ENCODE measurements at regions not wholly inside any gene's neighbourhood (a gene's known extent, or its start where the extent isn't known, plus 50 kb on each side); places are given as distances from the start of the nearest gene placed in this dataset.

DNA sequence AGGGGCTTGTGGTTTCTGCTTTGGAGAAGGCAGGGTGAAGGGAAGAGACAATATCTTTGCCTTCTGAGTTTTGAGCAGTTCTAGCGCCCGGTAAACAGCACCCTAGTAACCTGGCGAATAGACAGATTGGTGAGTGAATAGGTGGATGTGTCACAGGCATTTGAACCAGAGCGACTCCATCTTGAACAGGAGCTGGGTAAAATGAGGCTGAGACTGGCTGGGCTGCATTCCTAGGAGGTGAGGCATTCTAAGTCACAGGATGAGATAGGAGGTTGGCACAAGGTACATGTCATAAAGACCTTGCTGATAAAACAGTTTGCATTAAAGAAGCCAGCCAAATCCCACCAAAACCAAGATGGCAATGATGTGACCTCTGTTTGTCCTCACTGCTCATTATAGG is 643.6 kb upstream of the TMEM132C start:
- TF ChIP-seq, protein P1, sequence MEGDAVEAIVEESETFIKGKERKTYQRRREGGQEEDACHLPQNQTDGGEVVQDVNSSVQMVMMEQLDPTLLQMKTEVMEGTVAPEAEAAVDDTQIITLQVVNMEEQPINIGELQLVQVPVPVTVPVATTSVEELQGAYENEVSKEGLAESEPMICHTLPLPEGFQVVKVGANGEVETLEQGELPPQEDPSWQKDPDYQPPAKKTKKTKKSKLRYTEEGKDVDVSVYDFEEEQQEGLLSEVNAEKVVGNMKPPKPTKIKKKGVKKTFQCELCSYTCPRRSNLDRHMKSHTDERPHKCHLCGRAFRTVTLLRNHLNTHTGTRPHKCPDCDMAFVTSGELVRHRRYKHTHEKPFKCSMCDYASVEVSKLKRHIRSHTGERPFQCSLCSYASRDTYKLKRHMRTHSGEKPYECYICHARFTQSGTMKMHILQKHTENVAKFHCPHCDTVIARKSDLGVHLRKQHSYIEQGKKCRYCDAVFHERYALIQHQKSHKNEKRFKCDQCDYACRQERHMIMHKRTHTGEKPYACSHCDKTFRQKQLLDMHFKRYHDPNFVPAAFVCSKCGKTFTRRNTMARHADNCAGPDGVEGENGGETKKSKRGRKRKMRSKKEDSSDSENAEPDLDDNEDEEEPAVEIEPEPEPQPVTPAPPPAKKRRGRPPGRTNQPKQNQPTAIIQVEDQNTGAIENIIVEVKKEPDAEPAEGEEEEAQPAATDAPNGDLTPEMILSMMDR (IDR thresholded peaks at IDR 0.05; ENCODE audit: insufficient read depth, low read length, poor library complexity, severe bottlenecking) = no peak
- no peak for TF ChIP-seq EZH2phosphoT487 (conservative IDR thresholded peaks at IDR 0.05; ENCODE audit: low read length)
